Activated CD4-positive, alpha-beta T cell treated with anti-CD3 and anti-CD28 coated beads, Interleukin-2, Interleukin-4, amounts not matched to agents 100 ng/mL and 50 ng/mL, durations not matched to agents 16 hours and 8 hours (primary cell): ENCODE measurements at regions not wholly inside any gene's neighbourhood (a gene's known extent, or its start where the extent isn't known, plus 50 kb on each side); places are given as distances from the start of the nearest gene placed in this dataset.
A peak's percentile ranks its signal among the peaks of the same experiment; 100 is the strongest.
"Not testable (repeated sequence)": the region's sequence is repeated elsewhere in the genome, so short reads cannot be mapped to it uniquely, and the experiment has no call there.

Source experiments
- DNase-seq: peaks from one replicate; pipeline ENCODE4 v3.0.0-alpha.2; 2020; ENCODE audit warnings: low spot score

DNA sequence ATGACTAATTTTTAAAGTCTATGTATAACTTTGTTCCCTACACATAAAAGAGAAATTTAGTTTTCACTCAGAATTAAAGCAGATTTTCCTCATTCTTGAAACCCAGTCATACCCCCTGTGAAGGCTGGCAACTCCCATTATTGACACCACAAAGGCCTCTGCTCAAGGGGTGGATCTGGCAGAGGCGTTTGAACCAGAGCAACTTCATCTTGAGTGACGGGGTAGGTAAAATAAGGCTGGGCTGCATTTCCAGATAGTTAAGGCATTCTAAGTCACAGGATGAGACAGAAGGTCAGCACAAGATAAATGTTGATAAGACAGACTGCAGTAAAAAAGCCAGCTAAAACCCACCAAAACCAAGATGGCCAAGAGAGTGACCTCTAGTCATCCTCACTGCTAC lies 177.2 kb upstream of the OR13F1 start:
- DNase-seq: no peak

GRCh38 chr9:104329245-104329644 lies 174.8 kb upstream of the OR13F1 start:
- no peak for DNase-seq

DNA sequence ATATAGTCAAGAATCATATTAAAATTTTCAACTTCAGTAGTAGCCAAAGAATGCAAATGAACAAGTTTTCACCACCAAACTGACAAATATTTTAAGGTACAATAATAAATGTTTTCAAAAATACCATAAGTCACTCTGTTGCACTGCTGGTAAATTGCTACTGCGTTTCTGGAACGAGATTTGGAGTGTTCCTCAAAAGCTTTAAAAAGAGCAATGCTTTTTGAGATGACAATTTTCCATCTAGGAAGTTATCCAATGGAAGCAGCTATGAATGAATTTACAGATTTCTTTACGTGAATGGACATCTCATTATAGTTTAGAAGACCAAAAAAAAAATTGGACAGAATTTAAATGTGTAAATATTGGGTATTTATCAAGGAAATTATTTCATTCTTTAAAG lies 173.2 kb upstream of the OR13F1 start:
- no peak for DNase-seq

DNA sequence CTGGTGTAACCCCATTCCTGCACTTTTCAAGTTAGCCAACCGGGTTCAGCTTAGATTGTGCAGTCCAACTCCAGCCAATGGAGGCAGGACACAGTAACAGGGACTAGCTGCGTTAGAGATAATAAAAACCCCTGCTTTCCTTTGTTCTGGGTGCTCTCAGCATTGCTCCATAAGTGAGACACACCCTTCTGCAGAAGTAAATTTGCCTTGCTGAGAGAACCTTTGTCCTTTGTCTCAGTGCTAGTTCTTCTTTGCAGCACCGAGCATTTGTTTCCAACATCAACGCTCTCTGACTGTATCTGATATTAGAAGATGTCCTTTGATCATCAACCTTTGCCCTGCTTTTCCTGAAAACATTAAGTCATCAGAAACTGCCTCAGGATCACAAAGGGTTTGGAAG lies 169.5 kb upstream of the OR13F1 start:
- DNase-seq: no peak

GRCh38 chr9:104339692-104340091 lies 164.4 kb upstream of the OR13F1 start:
- no peak for DNase-seq

DNA sequence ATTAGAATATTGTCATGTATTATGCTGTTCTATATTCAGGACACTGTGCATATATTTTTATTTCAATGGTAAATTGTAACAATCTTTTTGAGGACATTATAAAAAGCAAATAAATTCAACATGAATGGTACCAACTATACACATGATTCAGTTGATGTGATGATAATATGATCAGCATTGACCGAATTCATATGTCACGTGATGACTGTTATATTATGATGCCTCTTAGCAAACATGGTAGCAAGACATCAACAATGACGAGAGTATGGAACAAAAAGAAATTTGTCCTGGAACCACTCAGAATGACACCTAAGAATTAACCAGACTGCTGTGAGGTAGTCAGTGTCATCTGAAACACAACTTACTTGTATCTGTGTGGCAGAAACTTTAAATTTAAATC lies 161.5 kb upstream of the OR13F1 start:
- DNase-seq: no peak

GRCh38 chr9:104345061-104345460 lies 159.0 kb upstream of the OR13F1 start:
- no peak for DNase-seq

- DNase-seq: no peak
Measured at GRCh38 chr9:104350541-104350940, 153.5 kb upstream of the OR13F1 start.

GRCh38 chr9:104351726-104352125 lies 152.3 kb upstream of the OR13F1 start:
- no peak for DNase-seq

DNA sequence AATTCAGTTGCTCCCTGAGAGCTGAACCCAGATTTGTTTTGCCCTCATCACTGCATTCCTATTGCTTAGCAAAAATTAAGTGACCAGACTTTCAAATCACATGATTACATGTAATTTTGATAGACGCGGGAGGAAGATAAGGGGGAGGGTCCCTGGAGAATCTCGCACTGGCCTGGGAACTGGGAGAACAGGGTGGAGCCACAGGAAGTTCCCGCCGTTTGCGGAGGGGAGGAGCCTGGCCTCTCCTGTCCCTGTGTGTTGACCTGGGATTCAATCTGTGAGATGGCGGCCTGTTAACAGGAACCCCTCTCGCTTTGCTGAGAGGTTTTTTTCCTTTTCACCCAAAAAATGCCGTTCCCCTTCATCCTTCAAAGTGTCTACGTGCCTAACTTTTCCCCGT lies 142.9 kb upstream of the OR13F1 start:
- DNase-seq: no peak

- DNase-seq: no peak
Measured at GRCh38 chr9:104362912-104363472, 141.1 kb upstream of the OR13F1 start.

DNA sequence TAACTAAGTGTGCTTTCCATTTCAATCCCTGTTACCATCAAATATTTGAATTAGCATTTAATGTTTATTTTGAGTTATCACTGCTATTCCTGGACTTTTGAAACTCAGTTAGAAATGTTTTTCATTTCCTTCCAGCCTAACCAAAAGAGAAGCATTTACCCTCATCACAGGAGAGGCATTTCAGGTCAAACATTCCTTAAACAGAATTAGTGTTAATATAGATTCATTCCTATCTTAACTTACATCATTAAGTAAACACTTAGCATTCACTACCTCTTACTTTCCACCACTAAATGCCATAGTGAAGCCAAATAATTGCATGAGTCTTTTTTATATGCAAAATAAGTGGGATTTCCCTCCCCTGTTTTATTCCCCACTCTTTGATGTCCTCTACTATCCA lies 136.6 kb upstream of the OR13F1 start:
- DNase-seq: no peak

GRCh38 chr9:104368318-104368717 lies 135.7 kb upstream of the OR13F1 start:
- not testable (repeated sequence) for DNase-seq

DNA sequence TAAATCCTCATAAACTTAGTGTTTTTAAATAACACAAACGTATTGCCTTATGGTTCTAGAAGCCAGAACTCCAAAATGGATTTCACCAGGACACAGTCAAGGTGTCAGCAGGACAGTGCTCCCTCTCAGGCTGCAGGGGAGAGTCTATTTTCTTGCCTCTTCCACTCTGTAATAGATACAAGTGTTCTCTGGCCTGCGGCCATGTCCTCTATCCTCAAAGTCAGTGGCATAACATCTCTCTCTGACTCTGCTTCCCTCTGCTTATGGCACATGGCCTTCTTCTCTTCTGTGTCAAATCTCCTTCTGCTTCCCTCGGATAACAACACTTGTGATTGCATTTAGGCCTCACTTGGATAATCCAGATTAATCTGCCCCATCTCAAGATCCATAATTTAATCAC lies 129.4 kb upstream of the OR13F1 start:
- no peak for DNase-seq

DNA sequence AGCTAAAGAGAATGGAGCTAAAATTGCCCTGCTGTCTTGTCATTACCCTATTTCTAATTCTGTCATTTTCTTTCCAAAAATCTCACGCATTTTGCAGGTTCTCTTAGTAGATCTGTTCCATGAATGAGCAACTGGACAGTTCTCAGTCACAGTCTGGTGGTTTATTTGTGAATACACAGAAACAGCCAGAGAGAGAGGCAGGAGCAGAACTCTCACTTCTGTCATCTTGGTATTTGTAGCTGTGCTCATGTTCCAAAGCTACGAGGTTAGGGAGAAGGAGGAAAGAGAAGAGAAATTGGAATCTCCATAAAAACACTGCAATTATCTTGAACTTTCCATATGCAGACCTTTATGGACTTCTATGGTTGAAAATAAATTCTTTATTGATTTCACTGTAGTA lies 118.0 kb upstream of the OR13F1 start:
- DNase-seq: no peak

- peak; percentile 1 for DNase-seq
Measured at GRCh38 chr9:104386425-104387069, 117.5 kb upstream of the OR13F1 start.

DNA sequence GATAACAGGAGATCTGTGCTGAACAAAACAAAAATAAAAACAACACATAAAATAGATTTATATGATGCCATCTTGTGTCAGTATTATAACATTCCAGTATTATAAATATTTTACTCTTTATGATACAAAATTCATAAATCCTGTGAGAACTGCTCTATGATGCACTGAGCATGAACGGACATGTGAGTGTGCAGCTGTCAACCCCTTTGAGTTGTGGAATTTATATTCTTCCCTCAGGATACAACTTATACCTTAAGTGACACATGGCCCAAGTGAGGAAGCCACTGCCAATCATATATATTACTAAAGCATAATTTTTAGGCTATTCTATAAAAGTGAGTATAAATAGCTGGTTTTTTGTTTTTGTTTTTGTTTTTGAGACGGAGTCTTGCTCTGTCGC lies 116.0 kb upstream of the OR13F1 start:
- no peak for DNase-seq

- DNase-seq: no peak
Measured at GRCh38 chr9:104389341-104389740, 114.7 kb upstream of the OR13F1 start.

GRCh38 chr9:104394901-104395300 lies 109.2 kb upstream of the OR13F1 start:
- not testable (repeated sequence) for DNase-seq

- DNase-seq: no peak
Measured at GRCh38 chr9:104412238-104412637, 91.8 kb upstream of the OR13F1 start.

- no peak for DNase-seq
Measured at GRCh38 chr9:104416470-104416869, 87.6 kb upstream of the OR13F1 start.

DNA sequence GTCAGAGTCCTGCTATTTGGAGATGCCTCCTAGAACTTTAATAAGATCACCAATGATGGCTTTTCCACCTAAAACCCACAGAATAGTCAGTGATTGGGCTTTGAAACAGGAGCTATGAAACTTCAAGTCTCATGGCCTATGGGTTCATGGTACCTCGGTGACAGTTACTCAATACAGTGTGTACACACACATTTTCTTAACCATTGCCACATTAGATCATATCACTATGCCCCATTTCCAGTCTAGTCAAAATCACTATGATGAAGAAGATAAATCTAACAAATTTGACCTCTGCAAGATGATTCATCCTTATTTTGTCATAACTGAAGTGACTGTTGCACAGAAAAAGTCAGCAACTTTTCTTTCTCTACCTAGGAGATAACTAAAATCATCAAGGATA lies 86.8 kb upstream of the OR13F1 start:
- peak; percentile 6 for DNase-seq

GRCh38 chr9:104429031-104429546 lies 75.0 kb upstream of the OR13F1 start:
- no peak for DNase-seq

DNA sequence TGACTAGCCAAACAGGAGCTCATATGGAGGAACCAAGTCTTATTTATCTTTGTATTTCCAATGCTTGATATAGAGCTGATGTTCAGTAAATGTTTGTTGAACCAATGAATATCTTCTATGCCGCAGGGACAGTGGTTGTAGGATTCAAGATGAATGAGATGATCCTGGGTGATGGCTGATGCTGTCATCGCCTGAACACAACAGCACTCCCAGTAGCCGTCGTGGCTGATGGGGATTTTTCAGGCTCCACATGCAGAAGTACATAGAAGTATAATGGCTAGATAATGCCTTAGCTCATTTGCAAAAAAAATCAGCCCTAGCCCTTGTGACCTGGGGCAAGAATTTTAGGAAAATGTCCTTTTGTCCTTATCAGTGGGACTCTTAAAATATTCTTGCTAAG lies 69.0 kb upstream of the OR13F1 start:
- DNase-seq: no peak
